K562 (cell line): ENCODE measurements at regions not wholly inside any gene's neighbourhood (a gene's known extent, or its start where the extent isn't known, plus 50 kb on each side); places are given as distances from the start of the nearest gene placed in this dataset.
A peak's percentile ranks its signal among the peaks of the same experiment; 100 is the strongest.

Experiments
- BRD4 ChIP-seq: fragments of 200-600 bp; sonication (generic); IDR thresholded peaks from 2 replicates; pipeline ENCODE4 v1.6.1; 2017; ENCODE audit warnings: inconsistent platforms
- ELF1 ChIP-seq: fragments of 200-800 bp; sonication (Bioruptor generic); IDR thresholded peaks from 2 replicates; pipeline ENCODE4 v1.6.1; 2016; ENCODE audit warnings: missing genetic modification characterization, missing compliant biosample characterization
- ESRRA ChIP-seq: fragments of 450-650 bp; IDR thresholded peaks from 2 replicates; pipeline ENCODE4 v1.6.1; 2014; ENCODE audit warnings: low read depth, mild to moderate bottlenecking, moderate library complexity, borderline replicate concordance
- FOXK2 ChIP-seq, 2 experiments: fragments of 450-650 bp; IDR thresholded peaks in 1 of 2; conservative IDR thresholded peaks in 1 of 2; 2 replicates each; pipeline ENCODE4 v1.6.1; 2016; ENCODE audit warnings: low read depth in 2 of 2, mild to moderate bottlenecking in 1 of 2
- MYBL2 ChIP-seq, 2 experiments: fragments of 450-650 bp in 1 of 2; sonication (generic) in 1 of 2; formaldehyde crosslinking in 1 of 2; IDR thresholded peaks; 2 replicates each; pipeline versions ENCODE4 v1.6.1 to v1.8.1; 2017 to 2022; ENCODE audit warnings: borderline replicate concordance in 1 of 2, inconsistent platforms in 1 of 2, low read depth in 1 of 2, mild to moderate bottlenecking in 1 of 2, missing genetic modification reagents in 1 of 2, moderate library complexity in 1 of 2
- RFX5 ChIP-seq: IDR thresholded peaks from 2 replicates; pipeline ENCODE4 v1.6.1; 2011; ENCODE audit warnings: low read depth, mild to moderate bottlenecking, improper control_type of control experiment, low read length
- SMC3 ChIP-seq: conservative IDR thresholded peaks from 2 replicates; pipeline ENCODE4 v1.6.1; 2011; ENCODE audit warnings: low read depth, low read length, improper control_type of control experiment; ENCODE audit not compliant: insufficient read depth
- TCFL5 ChIP-seq: fragments of 250-450 bp; sonication (Bioruptor Pico); conservative IDR thresholded peaks from 2 replicates; pipeline ENCODE4 v1.6.1; 2021; ENCODE audit warnings: mild to moderate bottlenecking, moderate library complexity, matching md5 sums
- TRIM25 ChIP-seq: fragments of 450-650 bp; IDR thresholded peaks from 2 replicates; pipeline ENCODE4 v1.7.0; 2016; ENCODE audit warnings: borderline replicate concordance

GRCh38 chr16:10322723-10323527, 62.9 kb upstream of the ATF7IP2 start (continued):
- TF ChIP-seq TRIM25 = no peak
- TF ChIP-seq RFX5 = no peak
- no peak; a peak in 2 of 4 replicates for TF ChIP-seq FOXK2 (conservative IDR thresholded peaks at IDR 0.05 in 1 of 2, IDR thresholded peaks at IDR 0.05 in 1 of 2; ENCODE audit: low read depth in 2 of 2)
- TF ChIP-seq SMC3 = no peak
- no peak for TF ChIP-seq ESRRA
- no peak for TF ChIP-seq BRD4
- no peak for TF ChIP-seq TCFL5 (CRISPR knock-in tag)
- TF ChIP-seq MYBL2 (IDR thresholded peaks at IDR 0.05; ENCODE audit: low read depth) = 0 out of 2 replicates have a peak, but pooled peaks have one; percentile 25
- no peak for TF ChIP-seq MYBL2 (CRISPR knock-in tag; IDR thresholded peaks at IDR 0.05; ENCODE audit: borderline replicate concordance)
- no peak for TF ChIP-seq ELF1 (tag)
